Tibial artery (tissue), 4 donors: ENCODE measurements at regions not wholly inside any gene's neighbourhood (a gene's known extent, or its start where the extent isn't known, plus 50 kb on each side); places are given as distances from the start of the nearest gene placed in this dataset.

Experiments
- DNase-seq, 2 donors: peaks; one replicate each; pipeline ENCODE4 v3.0.0-alpha.2; 2019
- H3K27ac ChIP-seq, 2 donors: fragments of 200-600 bp; sonication (generic) in 1 of 2; 1 replicate in 1 of 2; 2 replicates in 1 of 2; pipeline ENCODE4 v1.5.1; 2018 to 2019; ENCODE audit warnings: mild to moderate bottlenecking in 1 of 2
- H3K27me3 ChIP-seq, 2 donors: fragments of 200-600 bp; sonication (generic) in 1 of 2; one replicate each; pipeline versions ENCODE4 v1.5.1 to v1.6.0; 2016 to 2019
- H3K36me3 ChIP-seq, 3 donors: fragments of 200-600 bp; sonication (generic) in 2 of 3; one replicate each; pipeline ENCODE4 v1.5.1; 2016 to 2019; ENCODE audit warnings: mild to moderate bottlenecking in 2 of 3
- H3K4me1 ChIP-seq, 4 donors: fragments of 200-600 bp; sonication (generic) in 2 of 4; 1 replicate in 3 of 4; 2 replicates in 1 of 4; pipeline ENCODE4 v1.5.1; 2016 to 2019
- H3K4me3 ChIP-seq, 2 donors: fragments of 200-600 bp; sonication (generic) in 1 of 2; 1 replicate in 1 of 2; 2 replicates in 1 of 2; pipeline ENCODE4 v1.5.1; 2018 to 2019; ENCODE audit warnings: mild to moderate bottlenecking in 2 of 2
- H3K9me3 ChIP-seq, 3 donors: fragments of 200-600 bp; sonication (generic) in 1 of 3; one replicate each; pipeline ENCODE4 v1.5.1; 2016 to 2019
- CTCF ChIP-seq, 2 experiments: fragments of 200-600 bp in 1 of 2; fragments of 450-650 bp in 1 of 2; IDR thresholded peaks; one replicate each; pipeline ENCODE4 v1.5.1; 2017 to 2019; ENCODE audit warnings: antibody characterized with exemption in 2 of 2, mild to moderate bottlenecking in 1 of 2, moderate library complexity in 1 of 2
- intact Hi-C: fragments of 100-400 bp; cut with DNase I; formaldehyde crosslinking; loops from one replicate; pipeline ENCODE4 v1.15.0; 2023; ENCODE audit warnings: low total_unique reads

- H3K36me3 ChIP-seq: no peaks in the 10 kb centered on the region
- no peak overlapping the region for H3K27ac ChIP-seq
- no peaks in the 10 kb centered on the region for H3K27me3 ChIP-seq
- no peak for TF ChIP-seq CTCF (IDR thresholded peaks at IDR 0.05)
- no peaks in the 10 kb centered on the region for H3K9me3 ChIP-seq
- intact Hi-C loops: no loop called here
- no peak for DNase-seq
- no peak overlapping the region for H3K4me3 ChIP-seq
- H3K4me1 ChIP-seq: peaks cover 0 to 37% (median 8%) of the 10 kb centered on the region in 4 donors
These were observed 162.3 kb downstream of the PCDH7 start for GRCh38 chr4:30882443-30882842.

- no peaks in the 10 kb centered on the region for H3K27me3 ChIP-seq
- no peaks in the 10 kb centered on the region for H3K9me3 ChIP-seq
- TF ChIP-seq CTCF (IDR thresholded peaks at IDR 0.05): no peak
- H3K4me3 ChIP-seq: no peak overlapping the region
- peaks cover 0 to 30% (median 5%) of the 10 kb centered on the region in 4 donors for H3K4me1 ChIP-seq
- intact Hi-C loops: no loop called here
- no peak for DNase-seq
- H3K27ac ChIP-seq: no peak overlapping the region
- no peaks in the 10 kb centered on the region for H3K36me3 ChIP-seq
These were observed 163.0 kb downstream of the PCDH7 start for GRCh38 chr4:30882995-30883675.

- no peaks in the 10 kb centered on the region for H3K27me3 ChIP-seq
- TF ChIP-seq CTCF (IDR thresholded peaks at IDR 0.05): no peak
- peak overlapping the region; percentile 15 to 26 for H3K27ac ChIP-seq
- no peaks in the 10 kb centered on the region for H3K9me3 ChIP-seq
- no peaks in the 10 kb centered on the region for H3K36me3 ChIP-seq
- no peak overlapping the region for H3K4me3 ChIP-seq
- no peak for DNase-seq
- peaks cover 0 to 35% (median 4%) of the 10 kb centered on the region in 4 donors for H3K4me1 ChIP-seq
- intact Hi-C loops: no loop called here
These were observed 181.6 kb downstream of the PCDH7 start for GRCh38 chr4:30901461-30902451.

GRCh38 chr4:30903502-30904214 is 183.5 kb downstream of the PCDH7 start:
- Histone ChIP-seq H3K4me3 (no peak overlapping the region), H3K4me1 (peaks cover 0 to 35% (median 4%) of the 10 kb centered on the region in 4 donors), H3K27me3 (no peaks in the 10 kb centered on the region), H3K9me3 (no peaks in the 10 kb centered on the region), H3K27ac (peak overlapping the region; percentile 20 to 26), H3K36me3 (no peaks in the 10 kb centered on the region)
- TF ChIP-seq CTCF (IDR thresholded peaks at IDR 0.05): no peak
- DNase-seq: no peak
- intact Hi-C loops: no loop called here

- H3K27ac ChIP-seq: no peak overlapping the region
- H3K9me3 ChIP-seq: no peaks in the 10 kb centered on the region
- no peak for TF ChIP-seq CTCF (IDR thresholded peaks at IDR 0.05)
- no peaks in the 10 kb centered on the region for H3K27me3 ChIP-seq
- H3K4me1 ChIP-seq: peaks cover 0 to 35% (median 4%) of the 10 kb centered on the region in 4 donors
- no peak overlapping the region for H3K4me3 ChIP-seq
- no peak for DNase-seq
- intact Hi-C loops: no loop called here
- no peaks in the 10 kb centered on the region for H3K36me3 ChIP-seq
These were observed 184.0 kb downstream of the PCDH7 start for GRCh38 chr4:30904215-30904555.
